Neural progenitor cell (in vitro differentiated cells): ENCODE measurements at regions not wholly inside any gene's neighbourhood (a gene's known extent, or its start where the extent isn't known, plus 50 kb on each side); places are given as distances from the start of the nearest gene placed in this dataset.

Experiments used
- EZH2 ChIP-seq: fragments of 200-600 bp; sonication (generic); IDR thresholded peaks from 2 replicates; pipeline ENCODE4 v1.6.1; 2017; ENCODE audit warnings: antibody characterized with exemption, mild to moderate bottlenecking, moderate library complexity
- TF ChIP-seq, protein P1 (sequence below): fragments of 200-600 bp; sonication (generic); IDR thresholded peaks from 2 replicates; pipeline ENCODE4 v1.5.1; 2017; ENCODE audit warnings: antibody characterized with exemption, mild to moderate bottlenecking

DNA sequence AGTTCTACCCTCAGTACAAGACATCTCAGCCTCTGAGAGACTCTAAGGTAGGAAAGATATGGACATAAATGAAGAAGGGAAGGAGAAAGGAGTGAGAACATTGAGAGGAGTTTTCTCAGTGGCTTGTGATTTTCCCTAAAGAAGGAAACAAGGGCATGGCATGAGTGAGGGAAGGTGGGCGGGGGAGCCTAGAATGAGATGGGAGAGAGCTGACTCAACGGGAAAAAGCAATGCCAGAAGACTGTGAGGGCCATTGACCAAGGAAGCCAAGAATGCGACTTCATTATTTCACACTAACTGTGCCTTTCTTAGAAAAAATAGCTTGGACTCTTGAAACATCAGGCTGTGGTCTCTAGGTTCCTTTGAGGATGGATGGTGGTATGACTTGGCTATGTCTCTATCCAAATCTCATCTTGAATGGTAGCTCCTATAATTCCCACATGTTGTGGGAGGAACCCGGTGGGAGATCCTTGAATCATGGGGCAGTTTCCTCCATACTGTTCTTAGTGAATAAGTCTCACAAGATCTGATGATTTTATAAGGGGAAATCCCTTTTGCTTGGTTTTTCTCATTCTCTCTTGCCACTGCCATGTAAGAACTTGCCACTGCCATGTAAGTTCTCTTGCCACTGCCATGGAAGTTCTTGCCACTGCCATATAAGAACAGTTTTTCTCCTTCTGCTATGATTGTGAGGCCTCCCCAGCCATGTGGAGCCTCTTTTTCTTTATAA, 279.6 kb downstream of the NUAK1 start:
- TF ChIP-seq, protein P1, sequence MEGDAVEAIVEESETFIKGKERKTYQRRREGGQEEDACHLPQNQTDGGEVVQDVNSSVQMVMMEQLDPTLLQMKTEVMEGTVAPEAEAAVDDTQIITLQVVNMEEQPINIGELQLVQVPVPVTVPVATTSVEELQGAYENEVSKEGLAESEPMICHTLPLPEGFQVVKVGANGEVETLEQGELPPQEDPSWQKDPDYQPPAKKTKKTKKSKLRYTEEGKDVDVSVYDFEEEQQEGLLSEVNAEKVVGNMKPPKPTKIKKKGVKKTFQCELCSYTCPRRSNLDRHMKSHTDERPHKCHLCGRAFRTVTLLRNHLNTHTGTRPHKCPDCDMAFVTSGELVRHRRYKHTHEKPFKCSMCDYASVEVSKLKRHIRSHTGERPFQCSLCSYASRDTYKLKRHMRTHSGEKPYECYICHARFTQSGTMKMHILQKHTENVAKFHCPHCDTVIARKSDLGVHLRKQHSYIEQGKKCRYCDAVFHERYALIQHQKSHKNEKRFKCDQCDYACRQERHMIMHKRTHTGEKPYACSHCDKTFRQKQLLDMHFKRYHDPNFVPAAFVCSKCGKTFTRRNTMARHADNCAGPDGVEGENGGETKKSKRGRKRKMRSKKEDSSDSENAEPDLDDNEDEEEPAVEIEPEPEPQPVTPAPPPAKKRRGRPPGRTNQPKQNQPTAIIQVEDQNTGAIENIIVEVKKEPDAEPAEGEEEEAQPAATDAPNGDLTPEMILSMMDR = no peak
- TF ChIP-seq EZH2 = no peak
